ENCODE measurements at regions not wholly inside any gene's neighbourhood (a gene's known extent, or its start where the extent isn't known, plus 50 kb on each side); places are given as distances from the start of the nearest gene placed in this dataset.
"Not testable (repeated sequence)": the region's sequence is repeated elsewhere in the genome, so short reads cannot be mapped to it uniquely, and the experiment has no call there.

DNA sequence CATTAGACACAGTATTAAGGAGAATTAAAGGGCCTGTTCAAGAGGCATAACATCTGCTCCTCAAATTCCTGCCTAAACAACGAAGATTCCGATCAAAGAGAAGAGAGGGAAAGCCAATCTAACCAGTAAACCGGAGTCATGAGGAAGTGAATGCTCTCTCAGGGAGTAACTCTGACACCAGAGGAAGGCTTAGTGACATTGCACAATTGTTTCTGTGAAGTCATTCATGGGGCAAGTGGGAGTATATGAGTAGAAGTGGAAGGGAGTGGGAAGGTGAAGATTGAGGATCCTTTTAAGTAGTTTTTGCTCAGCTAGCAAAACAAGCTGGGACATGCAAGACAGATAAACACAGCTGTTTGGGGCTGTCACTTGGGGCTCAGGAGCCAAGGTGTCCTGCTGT, 136.4 kb upstream of the FAM174A start:
- intact Hi-C loops (cut with micrococcal nuclease): not testable (repeated sequence)

DNA sequence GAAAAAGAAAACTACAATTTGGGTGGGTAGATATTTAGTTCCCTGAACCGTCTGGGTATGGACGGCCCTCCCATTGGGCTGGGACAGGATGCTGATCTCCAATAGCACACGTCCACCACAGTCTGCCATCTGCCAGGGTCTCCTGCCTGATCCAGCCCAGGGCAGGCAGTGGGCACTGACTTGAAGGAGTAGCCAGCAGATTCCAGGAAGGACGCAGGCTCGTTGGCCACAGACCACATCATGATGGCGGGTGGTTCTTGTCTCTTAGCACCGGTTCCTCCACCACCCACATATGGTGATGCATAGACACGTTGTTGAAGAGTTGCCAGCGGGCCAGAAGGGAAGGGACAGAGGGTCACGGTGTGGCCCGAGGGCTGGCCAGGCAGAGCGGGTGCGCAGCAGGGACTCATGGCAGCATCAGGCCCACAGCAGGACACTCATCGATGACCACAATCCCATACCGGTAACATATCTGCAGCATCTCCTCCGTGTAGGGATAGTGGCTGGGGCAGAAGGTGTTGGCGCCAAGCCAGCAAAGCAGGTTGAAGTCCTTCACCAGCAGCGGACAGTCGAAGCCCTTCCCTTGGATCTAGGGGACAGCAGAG, 155.8 kb upstream of the FAM174A start:
- intact Hi-C loops (cut with micrococcal nuclease): not testable (repeated sequence)

DNA sequence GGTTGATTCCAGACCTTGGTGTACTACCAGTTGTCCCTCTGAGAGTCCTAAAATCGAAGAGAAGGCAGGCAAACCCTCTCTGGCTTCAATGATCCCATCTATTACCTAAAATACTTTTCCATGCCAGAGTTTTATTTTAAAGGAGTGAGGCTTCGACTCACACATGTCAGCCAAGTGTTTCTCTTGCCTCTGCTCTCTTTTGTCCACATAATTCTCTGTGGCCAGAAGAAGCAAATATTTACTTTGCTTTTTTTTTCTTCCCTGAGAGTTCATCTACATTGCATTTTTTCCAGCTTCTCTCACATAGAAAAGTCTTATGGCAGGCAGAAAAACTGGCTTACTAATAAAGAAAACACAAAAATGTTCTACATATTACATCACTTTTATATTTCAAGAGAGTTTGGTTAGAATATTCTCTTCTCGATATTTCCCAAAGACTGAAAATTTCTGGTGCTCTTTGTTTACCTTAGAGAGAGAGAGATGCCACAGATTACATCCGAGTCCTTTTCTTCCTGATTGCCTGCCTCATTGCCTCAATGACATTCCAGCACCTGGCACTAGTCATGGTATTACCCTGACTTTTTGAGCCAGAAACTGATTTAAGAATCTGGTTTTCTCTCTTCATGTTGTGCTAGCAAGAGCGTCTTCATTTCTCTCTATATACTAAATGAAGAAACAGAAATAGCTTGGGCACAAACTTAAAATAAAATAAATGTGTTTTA, 170.3 kb upstream of the FAM174A start:
- intact Hi-C loops (cut with micrococcal nuclease): not testable (repeated sequence)

DNA sequence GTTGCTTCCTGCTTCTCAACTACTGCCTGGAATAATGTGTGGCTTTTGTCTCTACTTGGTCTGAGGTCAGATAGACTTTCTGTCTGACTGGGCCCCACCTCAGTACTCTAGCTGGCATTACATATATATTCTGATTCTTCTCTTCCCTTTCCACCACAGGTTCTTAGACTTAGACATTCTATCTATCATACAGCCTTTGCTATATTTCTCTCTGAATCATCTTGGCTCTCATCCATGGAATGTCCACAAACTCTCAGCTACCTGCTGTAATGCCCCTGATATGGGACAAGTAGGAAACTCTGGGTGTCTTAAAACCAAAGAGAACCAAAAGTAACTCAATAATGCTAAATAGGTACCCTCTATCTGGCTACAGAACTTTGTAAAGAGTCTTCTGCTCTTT, 170.8 kb upstream of the FAM174A start:
- intact Hi-C loops (cut with micrococcal nuclease): not testable (repeated sequence)

DNA sequence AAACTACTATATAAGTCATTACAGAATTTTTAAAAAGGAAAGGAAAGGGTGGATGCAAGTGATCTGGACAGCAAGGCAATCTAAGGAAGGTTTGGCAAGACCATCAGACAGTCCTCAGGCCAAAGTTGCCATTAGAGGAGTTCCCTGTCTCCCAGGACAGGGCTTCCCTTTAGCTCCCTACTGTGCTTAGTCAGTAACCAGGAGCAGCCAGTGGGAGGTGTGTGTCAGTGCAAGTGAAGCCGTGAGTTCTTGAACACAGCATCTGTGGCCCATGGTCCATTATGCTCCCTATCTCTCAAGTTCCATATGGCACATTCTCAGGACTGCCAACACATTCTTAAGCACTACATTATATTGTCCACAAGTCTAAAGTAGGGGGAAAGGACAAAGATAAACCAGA, 175.2 kb upstream of the FAM174A start:
- intact Hi-C loops (cut with micrococcal nuclease): not testable (repeated sequence)

DNA sequence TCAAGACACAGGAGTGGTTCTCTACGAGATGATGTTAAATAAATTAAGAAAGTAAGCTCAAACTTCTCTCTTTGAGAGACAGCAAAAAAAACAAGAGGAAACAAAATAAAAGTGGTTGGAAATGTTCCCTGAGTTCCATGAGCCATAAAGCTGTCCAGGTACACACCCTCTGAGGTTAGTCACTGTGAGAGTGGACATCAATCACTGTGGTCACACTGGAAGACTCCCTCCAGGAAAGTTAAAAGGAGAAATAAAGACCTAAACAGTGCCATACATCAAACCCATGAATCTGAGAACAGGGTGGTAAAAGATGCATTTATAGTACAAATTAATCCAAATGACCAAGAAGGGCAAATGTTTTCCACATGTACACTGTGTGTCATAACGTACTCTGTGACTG, 188.9 kb upstream of the FAM174A start:
- intact Hi-C loops (cut with micrococcal nuclease): not testable (repeated sequence)

DNA sequence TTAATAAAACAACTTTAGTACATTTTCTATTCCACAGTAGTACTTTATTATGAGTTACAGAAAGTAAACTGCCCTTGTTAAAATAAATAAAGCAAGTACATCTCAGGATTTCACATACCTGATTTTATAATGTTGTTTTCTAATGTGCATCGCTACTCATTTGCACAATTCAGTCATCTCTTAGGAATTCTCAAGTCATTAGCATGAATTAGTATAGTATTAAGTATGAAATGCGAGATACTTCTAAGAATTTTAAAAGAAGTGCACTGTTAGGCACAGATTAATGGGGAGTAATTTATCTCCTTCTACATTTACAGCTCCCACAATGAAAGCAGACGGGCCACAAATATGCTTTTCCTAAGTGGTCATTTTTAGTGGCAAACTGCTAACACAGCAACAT, 193.7 kb upstream of the FAM174A start:
- intact Hi-C loops (cut with micrococcal nuclease): not testable (repeated sequence)

DNA sequence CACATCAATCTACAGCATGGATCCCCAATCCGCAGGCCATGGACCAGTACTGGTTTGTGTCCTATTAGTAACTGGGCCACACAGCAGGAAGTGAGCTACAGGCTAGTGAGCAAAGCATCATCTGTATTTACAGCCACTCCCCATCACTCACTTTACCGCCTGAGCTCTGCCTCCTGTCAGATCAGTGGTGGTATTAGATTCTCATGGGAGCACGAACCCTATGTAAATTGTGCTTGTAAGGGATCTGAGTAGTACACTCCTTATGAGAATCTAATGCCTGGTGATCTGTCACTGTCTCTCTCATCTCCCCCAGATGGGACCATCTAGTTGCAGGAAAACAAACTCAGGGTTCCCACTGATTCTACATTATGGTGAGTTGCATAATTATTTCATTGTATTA, 212.7 kb upstream of the FAM174A start:
- intact Hi-C loops (cut with micrococcal nuclease): no loop called here

DNA sequence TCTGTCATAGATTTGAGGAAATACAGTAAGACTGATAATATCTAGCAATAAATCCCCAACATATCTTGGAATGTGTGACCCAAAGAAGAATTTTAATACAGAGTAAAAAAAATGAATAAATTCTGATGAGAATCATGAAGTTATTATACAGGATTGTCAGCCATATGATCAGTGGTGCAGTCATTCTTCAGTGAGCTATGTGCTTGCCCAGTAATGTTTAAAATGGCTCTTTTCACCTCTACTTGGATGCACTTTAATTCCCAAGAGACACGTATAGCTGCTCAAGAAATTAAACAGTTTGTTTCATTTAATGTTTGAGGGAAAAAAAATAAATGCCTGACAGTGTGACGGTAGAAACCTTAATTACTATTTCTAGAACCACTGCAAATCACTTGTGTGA, 215.3 kb upstream of the FAM174A start:
- intact Hi-C loops (cut with micrococcal nuclease): no loop called here

DNA sequence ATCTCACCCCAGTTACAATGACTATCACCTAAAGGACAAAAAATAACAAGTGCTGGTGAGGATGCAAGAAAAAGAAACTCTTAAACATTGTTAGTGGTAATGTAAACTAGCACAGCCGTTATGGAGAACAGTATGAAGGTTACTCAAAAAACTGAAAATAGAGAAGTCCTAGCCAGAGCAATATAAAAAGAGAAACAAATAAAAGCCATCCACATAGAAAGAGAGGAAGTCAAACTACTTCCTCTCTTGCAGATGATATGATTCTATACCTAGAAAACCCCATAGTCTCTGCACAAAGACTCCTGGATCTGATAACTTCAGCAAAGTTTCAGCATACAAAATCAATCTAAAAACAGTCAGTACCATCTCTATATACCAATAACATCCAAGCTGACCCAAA, 221.5 kb upstream of the FAM174A start:
- intact Hi-C loops (cut with micrococcal nuclease): no loop called here

DNA sequence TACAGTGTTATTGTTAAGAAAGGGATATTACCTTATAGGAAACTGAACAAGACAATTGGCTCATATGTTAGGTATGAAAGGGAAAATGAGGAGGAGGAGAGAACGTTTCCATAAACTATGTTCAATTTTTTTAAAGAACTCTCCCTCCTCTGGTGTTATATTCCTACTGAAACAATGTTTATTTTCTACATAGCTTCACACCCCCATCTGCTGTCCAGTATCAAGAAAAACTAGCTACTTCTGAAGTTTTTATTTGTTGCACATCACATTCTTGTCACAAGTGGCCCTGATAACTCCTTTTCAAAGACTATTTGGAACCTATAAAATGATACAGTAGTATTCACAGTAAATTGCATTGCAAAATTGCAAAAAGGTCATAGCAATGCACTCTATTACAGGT, 223.4 kb upstream of the FAM174A start:
- intact Hi-C loops (cut with micrococcal nuclease): no loop called here

DNA sequence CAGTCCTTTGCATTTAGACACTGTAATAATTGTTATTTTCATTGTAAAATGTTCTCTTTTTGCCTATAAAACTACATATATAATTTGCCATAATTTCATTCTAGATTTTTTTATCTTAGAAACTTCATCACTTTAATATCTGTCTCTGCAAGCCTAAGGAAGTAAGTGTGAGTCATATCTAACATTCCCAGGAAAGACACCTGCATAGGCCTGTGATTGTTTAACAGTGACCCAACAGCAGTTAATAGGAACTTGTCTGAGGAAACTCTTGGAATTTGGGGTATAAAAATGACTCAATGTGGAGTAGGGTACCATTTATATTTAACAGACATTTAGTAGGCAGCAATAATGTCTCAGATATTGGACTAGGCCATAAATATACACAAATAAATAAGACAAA, 229.2 kb upstream of the FAM174A start:
- intact Hi-C loops (cut with micrococcal nuclease): no loop called here

DNA sequence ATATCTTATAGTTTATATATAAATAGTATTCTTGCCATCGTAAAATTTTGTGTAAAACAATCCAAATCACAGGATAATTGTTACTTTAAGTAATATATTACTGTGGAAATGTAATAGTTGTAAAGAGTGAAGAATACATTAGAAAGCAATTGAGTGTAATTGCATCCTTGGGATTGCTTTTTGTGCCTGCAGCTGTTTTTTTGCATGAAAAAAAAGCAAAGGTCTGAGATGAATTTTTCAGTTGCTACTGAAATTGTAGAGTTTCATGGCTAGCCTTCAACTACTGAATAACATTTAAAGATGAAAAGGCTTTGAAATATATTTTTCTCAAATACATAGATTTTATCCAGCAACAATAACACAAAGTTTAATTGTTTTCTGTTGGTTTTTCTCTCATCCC, 232.0 kb upstream of the FAM174A start:
- intact Hi-C loops (cut with micrococcal nuclease): no loop called here

DNA sequence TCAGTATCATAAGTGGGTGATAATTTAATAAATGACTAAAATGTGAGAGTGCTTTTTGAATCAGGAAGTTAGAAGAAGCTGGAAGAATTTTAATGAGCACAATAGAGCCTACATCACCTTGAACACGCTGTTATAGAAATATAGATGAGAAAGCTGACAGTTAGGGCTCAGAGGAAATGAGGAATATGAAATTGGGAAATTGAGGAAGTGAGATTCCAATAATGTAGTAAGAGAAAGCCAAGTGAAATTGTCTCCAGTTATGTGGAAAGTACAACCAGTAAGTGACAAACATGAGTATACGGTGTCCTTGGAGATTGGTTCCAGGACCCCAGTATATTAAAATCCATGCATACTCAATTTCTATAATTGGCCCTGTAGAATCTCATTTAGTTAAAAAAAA, 235.9 kb upstream of the FAM174A start:
- intact Hi-C loops (cut with micrococcal nuclease): no loop called here

DNA sequence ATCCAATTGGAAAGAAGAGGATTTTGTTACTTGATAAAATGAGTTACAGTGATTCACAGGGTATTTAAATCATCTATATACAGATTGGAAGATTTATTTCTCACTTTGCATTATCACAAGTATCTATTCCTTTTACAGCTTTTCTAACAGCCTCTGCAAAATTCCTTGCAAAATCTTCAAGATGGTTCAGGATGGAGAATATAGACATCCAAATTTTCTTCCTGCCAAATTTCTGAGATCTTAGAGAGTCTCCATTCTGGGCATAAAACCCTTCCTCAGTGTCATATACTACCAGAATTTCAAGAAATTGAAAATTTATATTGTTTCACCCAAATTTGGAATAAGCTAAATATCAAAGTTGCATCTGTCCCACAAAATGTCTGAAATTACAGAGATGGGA, 259.1 kb upstream of the FAM174A start:
- intact Hi-C loops (cut with micrococcal nuclease): no loop called here

DNA sequence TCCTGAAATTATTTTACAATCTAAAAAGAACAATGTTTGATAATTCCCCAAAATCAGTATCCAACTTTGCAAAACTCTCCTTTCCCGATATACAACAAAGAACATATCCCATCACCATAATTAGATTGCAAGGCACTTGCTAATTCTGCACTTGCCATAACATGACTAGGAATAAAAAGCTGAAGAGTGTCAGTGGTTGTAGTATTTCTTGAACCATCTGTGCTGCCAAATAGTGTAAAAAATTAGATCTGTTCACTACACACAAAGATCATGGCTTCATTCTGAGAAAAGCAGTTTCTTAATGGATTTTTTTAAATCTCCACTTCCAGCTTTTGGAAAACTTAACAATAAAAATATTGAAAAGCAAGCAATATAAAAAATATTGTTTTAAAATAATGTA, 259.5 kb upstream of the FAM174A start:
- intact Hi-C loops (cut with micrococcal nuclease): no loop called here

DNA sequence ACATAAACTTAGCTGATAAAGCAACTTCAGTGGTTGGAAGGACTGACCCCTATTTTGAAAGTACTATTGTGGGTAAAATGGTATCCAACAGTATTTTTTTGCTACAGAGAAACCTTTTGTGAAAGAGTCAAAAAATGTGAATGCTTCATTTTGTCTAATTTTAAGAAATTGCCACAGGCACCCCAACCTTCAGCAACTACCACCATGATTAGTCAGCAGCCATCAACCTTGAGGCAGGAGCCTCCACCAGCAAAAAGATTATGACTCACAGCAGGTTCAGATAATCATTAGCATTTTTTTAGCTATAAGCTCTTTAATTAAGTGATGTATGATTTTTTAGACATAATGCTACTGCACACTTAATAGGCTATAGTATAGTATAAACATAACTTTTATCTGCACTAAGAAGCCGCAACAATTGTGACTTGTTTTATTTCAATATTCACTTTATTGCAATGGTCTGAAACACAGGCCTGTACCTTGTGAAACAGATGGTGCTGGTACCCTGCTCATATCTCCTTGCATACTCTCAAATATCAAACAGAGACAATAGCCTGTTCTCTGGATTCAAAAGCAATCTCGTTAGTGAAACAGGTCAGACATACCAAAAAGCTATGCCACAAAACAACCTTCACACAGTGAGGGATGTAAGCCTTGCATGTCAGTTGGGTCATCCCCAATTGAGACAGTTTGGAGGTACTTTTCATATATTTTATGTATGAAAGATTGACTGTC, 261.2 kb upstream of the FAM174A start:
- intact Hi-C loops (cut with micrococcal nuclease): no loop called here

DNA sequence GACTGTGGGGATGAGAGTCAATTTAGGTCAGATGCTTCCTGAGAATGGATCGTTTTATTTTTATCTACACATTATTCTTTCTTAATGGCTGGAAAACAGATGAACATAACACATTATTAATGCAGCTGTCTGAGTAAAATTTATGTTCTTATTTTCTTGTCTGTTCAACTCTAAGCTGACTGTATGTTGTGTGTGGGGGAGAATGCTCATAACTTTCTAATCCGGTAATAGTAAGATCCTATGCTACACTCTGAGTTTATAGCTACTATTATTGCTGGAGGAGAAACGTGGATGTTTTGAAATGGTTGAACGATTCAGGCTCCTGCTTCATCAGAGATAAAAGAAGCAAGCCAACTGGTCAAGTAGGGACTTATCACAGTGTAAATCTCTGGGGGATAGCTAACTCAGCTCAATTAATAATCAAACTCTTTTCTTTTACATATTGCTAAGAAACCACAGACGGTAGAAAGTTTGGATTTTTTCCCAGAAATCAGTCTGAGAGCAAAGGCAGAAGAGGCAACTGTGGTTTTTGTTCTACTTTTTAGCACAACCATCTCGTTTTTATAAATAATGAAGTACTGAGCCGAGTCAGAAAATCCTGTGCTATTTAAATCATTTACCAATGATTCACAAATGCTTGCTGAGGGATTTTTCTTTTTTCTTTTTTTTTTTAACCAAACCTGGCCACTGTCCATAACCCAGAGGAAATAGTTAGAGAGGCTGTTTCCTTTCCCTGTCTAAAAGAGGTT, 265.0 kb upstream of the FAM174A start:
- intact Hi-C loops (cut with micrococcal nuclease): no loop called here

DNA sequence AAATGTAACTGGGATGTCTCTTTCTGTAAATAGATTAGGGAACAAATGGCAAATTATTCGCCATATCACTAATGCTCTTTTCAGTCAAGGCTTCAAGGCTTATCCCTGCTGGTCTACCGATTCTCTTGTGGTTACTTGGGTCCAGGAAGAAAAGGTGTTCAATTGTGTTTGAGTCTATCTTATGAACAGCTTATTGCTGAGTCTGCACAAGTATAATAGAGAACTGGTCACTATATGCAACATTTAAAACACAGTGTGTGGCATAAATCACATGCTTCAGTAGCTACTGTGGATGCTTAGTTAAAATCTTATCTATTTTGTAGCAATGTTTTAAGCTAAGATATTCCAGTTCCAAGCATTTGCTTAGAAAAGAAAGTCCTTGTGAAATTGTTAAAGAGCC, 274.2 kb upstream of the FAM174A start:
- intact Hi-C loops (cut with micrococcal nuclease): no loop called here

DNA sequence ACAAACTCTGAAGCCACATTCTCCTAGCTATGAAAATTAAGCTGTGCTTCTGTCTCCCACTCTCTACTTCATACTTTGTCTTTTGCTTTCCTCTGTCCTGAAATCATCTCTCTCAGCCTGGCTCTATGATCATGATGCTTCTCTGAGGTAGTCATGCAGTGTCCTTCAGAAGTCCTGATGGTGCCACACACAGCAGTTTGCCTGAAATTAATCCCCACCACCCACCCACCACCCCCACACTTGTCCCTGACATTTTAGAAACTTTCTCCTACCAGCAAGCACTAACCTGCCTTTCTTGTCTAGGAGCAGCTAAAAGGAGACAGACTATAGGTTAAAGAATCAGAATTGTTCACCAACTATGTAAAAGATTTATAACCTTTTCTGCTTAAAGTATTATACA, 282.2 kb upstream of the FAM174A start:
- intact Hi-C loops (cut with micrococcal nuclease): no loop called here

DNA sequence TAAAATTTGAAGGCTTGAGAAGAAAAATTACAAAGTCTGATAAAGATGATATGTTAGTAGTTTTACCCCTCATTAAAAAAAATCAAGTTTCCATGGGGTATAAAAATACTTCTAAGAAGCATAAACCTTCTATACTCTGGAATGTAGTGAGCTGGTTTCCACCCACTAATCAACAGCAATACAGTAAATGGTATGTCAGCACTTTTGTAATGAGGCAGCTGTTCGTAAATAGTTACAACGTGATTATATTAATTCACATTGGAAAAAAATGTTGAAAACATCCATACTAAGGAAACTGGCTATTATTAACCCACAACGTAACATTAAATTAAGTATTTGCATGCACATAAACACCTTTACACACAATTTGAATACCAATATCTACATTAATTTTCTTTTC, 283.1 kb upstream of the FAM174A start:
- intact Hi-C loops (cut with micrococcal nuclease): no loop called here

DNA sequence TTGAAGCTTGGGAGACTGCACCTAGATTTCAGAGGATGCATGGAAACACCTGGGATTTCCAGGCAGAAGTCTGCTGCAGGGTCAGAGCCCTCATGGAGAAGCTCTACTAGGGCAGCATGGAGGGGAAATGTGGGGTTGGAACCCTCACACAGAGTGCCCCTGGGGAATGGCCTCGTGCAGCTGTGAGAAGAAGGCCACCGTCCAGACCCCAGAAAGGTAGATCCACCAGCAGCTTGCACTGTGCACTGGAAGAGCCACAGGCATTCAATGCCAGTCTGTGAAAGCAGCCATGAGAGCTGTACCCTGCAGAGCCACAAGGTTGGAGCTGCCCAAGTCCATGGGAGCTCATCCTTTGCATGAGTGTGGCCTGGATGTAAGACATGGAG, 285.3 kb upstream of the FAM174A start:
- intact Hi-C loops (cut with micrococcal nuclease): no loop called here
